ENCODE measurements at regions not wholly inside any gene's neighbourhood (a gene's known extent, or its start where the extent isn't known, plus 50 kb on each side); places are given as distances from the start of the nearest gene placed in this dataset.

DNA sequence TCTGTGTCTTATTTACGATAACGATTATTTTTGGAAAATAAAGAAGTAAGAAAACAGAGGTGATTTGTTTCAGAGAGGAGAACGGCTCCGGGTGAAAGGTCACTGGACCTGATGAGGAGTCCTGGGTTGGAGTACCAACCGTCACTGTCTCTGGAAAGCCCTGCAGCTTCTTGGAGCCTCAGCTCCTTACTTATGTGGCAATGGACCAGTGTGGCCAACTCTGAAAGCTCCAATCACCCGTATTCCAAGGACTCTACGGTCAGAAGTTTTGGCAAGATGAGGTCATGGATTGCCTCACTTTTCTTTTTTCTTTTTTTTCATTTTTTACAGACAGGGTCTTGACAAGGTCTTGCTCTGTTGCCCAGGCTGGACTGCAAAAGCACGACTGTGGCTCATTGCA lies 84.8 kb downstream of the KLF4 start:
- peaks cover 3% of the 10 kb centered on the region for H3K27me3 Mint-ChIP-seq
- H3K36me3 Mint-ChIP-seq (ENCODE audit: insufficient read depth): no peaks in the 10 kb centered on the region
- H3K4me1 Mint-ChIP-seq (ENCODE audit: low read depth): no peaks in the 10 kb centered on the region
- no peak for DNase-seq (ENCODE audit: low spot score, unreplicated experiment)
- H3K9me3 Mint-ChIP-seq (ENCODE audit: low read depth): peaks cover 6% of the 10 kb centered on the region
- no peak overlapping the region for H3K27ac Mint-ChIP-seq
- no peak overlapping the region for H3K4me3 Mint-ChIP-seq (ENCODE audit: low read depth)
- no peak for TF ChIP-seq CTCF (IDR thresholded peaks at IDR 0.05; ENCODE audit: unreplicated experiment)

DNA sequence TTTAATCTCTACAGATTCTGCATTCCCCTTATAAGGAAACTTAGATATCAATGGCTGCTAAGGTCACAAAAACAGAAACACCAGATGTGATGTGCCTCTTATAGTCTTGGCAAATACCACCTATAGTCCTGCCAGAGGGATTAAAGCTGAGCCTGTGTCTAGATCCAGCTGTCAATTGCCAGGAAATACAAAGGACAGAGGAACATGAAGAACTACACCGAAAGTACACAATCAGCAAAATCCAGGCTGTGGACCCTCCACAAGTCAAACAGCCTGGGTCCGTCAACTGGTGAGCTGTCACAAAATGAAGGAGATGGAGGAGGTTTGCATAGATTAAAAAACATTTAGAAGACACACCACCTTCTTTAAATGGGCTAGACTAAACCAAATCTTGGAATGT lies 85.4 kb downstream of the KLF4 start:
- Mint-ChIP-seq H3K27me3 (peaks cover 3% of the 10 kb centered on the region), H3K4me1 (ENCODE audit: low read depth) (no peaks in the 10 kb centered on the region), H3K36me3 (ENCODE audit: insufficient read depth) (no peaks in the 10 kb centered on the region), H3K27ac (no peak overlapping the region), H3K9me3 (ENCODE audit: low read depth) (peaks cover 6% of the 10 kb centered on the region), H3K4me3 (ENCODE audit: low read depth) (no peak overlapping the region)
- no peak for TF ChIP-seq CTCF (IDR thresholded peaks at IDR 0.05; ENCODE audit: unreplicated experiment)
- DNase-seq (ENCODE audit: low spot score, unreplicated experiment): no peak

DNA sequence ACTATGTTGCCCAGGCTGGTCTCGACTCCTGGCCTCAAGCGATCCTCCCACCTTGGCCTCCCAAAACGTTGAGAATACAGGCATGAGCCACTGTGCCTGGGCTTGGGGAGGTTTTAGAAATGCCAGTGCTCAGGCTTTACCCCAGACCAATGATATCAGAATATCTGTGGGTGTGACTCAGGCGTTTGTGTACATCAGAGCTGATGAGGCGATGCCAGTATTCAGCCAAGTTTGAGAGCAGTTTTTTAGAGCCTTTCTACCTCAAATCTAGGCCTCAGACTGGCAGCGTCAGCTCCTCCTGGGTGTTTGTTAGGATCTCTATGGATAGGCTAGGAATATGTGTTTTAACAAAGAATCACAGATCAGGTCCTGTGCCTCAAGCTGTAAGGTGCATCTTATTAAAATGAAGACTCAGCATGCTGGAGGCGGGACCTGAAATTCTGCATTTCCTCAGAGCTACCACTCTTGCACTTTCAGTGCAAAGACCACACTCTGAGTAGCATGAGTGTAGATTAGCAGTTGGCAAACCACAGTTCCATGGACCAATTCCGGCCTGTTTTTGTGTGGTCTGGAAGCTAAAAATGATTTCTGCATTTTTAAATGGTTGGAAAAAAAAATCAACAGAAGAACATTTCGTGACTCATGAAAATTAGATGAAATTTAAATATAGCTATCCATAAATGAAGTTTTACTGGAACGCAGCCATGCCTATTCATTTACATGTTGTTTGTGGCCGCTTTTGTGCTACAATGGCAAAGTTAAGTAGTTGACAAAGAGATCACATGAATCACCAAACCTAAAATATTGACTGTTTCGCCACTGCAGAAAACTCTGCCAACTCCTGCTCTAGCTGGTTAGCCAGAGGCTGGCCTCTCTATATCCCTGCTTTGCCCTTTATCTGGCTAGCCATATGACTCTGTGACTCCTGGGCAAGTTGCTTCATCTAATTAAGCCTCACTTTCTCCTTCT lies 92.2 kb downstream of the KLF4 start:
- H3K4me1 Mint-ChIP-seq (ENCODE audit: low read depth): no peaks in the 10 kb centered on the region
- TF ChIP-seq CTCF (IDR thresholded peaks at IDR 0.05; ENCODE audit: unreplicated experiment): no peak
- H3K36me3 Mint-ChIP-seq (ENCODE audit: insufficient read depth): no peaks in the 10 kb centered on the region
- DNase-seq (ENCODE audit: low spot score, unreplicated experiment): no peak
- no peaks in the 10 kb centered on the region for H3K27me3 Mint-ChIP-seq
- H3K27ac Mint-ChIP-seq: no peak overlapping the region
- peaks cover 6% of the 10 kb centered on the region for H3K9me3 Mint-ChIP-seq (ENCODE audit: low read depth)
- no peak overlapping the region for H3K4me3 Mint-ChIP-seq (ENCODE audit: low read depth)

DNA sequence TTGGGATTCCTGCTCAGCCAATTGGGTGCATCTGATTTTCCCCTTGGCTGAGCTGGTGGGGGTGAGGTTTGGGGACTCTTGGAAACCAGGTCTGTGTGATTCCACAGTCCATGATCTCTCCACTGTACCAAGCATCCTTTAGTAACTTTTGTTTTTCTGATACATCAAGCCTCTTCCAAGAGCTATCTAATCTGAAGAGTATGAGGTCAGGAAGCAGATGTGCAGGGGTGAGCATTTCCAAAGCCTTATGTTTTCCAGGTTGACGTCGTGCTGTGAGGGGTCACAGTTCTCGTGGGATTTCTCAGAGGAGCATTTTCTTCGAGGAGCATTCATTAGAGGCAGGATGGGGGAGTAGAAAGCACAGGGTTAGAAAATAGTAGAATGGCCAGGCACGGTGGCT lies 95.3 kb downstream of the KLF4 start:
- H3K27me3 Mint-ChIP-seq: peaks cover 4% of the 10 kb centered on the region
- no peaks in the 10 kb centered on the region for H3K4me1 Mint-ChIP-seq (ENCODE audit: low read depth)
- no peaks in the 10 kb centered on the region for H3K36me3 Mint-ChIP-seq (ENCODE audit: insufficient read depth)
- no peaks in the 10 kb centered on the region for H3K9me3 Mint-ChIP-seq (ENCODE audit: low read depth)
- no peak overlapping the region for H3K27ac Mint-ChIP-seq
- H3K4me3 Mint-ChIP-seq (ENCODE audit: low read depth): no peak overlapping the region
- no peak for DNase-seq (ENCODE audit: low spot score, unreplicated experiment)
- TF ChIP-seq CTCF (IDR thresholded peaks at IDR 0.05; ENCODE audit: unreplicated experiment): no peak

- peaks cover 6% of the 10 kb centered on the region for H3K27me3 Mint-ChIP-seq
- H3K36me3 Mint-ChIP-seq (ENCODE audit: insufficient read depth): no peaks in the 10 kb centered on the region
- no peak overlapping the region for H3K27ac Mint-ChIP-seq
- H3K4me1 Mint-ChIP-seq (ENCODE audit: low read depth): no peaks in the 10 kb centered on the region
- no peaks in the 10 kb centered on the region for H3K9me3 Mint-ChIP-seq (ENCODE audit: low read depth)
- H3K4me3 Mint-ChIP-seq (ENCODE audit: low read depth): no peak overlapping the region
- no peak for DNase-seq (ENCODE audit: low spot score, unreplicated experiment)
- TF ChIP-seq CTCF (IDR thresholded peaks at IDR 0.05; ENCODE audit: unreplicated experiment): no peak
Observed at GRCh38 chr9:107390778-107391177, 98.8 kb downstream of the KLF4 start.

Data from progenitor cell of endocrine pancreas (in vitro differentiated cells).